H9 (cell line): ENCODE measurements at regions not wholly inside any gene's neighbourhood (a gene's known extent, or its start where the extent isn't known, plus 50 kb on each side); places are given as distances from the start of the nearest gene placed in this dataset.

Source experiments
- DNase-seq: peaks from one replicate; pipeline ENCODE4 v3.0.0-alpha.2; 2017
- H2AFZ ChIP-seq: one replicate; pipeline ENCODE4 v1.6.1; 2013; ENCODE audit warnings: mild to moderate bottlenecking, low read length, control low read depth, moderate library complexity
- H2AK5ac ChIP-seq: 2 replicates; pipeline ENCODE4 v1.6.1; 2013; ENCODE audit warnings: low read length, control low read depth, mixed read lengths; ENCODE audit not compliant: insufficient read length
- H2BK120ac ChIP-seq: one replicate; pipeline ENCODE4 v1.6.1; 2013; ENCODE audit warnings: low read depth, mild to moderate bottlenecking, low read length, control low read depth, inconsistent platforms; ENCODE audit not compliant: poor library complexity, severe bottlenecking
- H2BK12ac ChIP-seq: 2 replicates; pipeline ENCODE4 v1.6.1; 2013; ENCODE audit warnings: low read length, control low read depth, mixed read lengths, low read depth; ENCODE audit not compliant: insufficient read length
- H2BK15ac ChIP-seq: 2 replicates; pipeline ENCODE4 v1.6.1; 2013; ENCODE audit warnings: low read depth, low read length, control low read depth
- H2BK20ac ChIP-seq: one replicate; pipeline ENCODE4 v1.6.1; 2013; ENCODE audit warnings: low read depth, mild to moderate bottlenecking, low read length, control low read depth, inconsistent platforms; ENCODE audit not compliant: poor library complexity, severe bottlenecking
- H2BK5ac ChIP-seq: 2 replicates; pipeline ENCODE4 v1.6.1; 2013; ENCODE audit warnings: low read length, control low read depth, mixed read lengths; ENCODE audit not compliant: insufficient read length
- H3K14ac ChIP-seq: 2 replicates; pipeline ENCODE4 v1.6.1; 2013; ENCODE audit warnings: low read length, control low read depth; ENCODE audit not compliant: insufficient read depth
- H3K18ac ChIP-seq: 2 replicates; pipeline ENCODE4 v1.6.1; 2013; ENCODE audit warnings: low read depth, mild to moderate bottlenecking, mixed read lengths, low read length, control low read depth; ENCODE audit not compliant: insufficient read length
- H3K23ac ChIP-seq: 2 replicates; pipeline ENCODE4 v1.6.1; 2013; ENCODE audit warnings: low read length, control low read depth, mixed read lengths, low read depth; ENCODE audit not compliant: insufficient read length
- H3K23me2 ChIP-seq: 2 replicates; pipeline ENCODE4 v1.6.1; 2013; ENCODE audit warnings: low read depth, mild to moderate bottlenecking, mixed read lengths, low read length, control low read depth; ENCODE audit not compliant: insufficient read length, poor library complexity, severe bottlenecking
- H3K27ac ChIP-seq: 2 replicates; pipeline ENCODE4 v1.5.1; 2013; ENCODE audit warnings: low read length, control low read depth, mixed read lengths, low read depth; ENCODE audit not compliant: insufficient read length
- H3K27me3 ChIP-seq: 2 replicates; pipeline ENCODE4 v1.6.1; 2013; ENCODE audit warnings: low read length, control low read depth, inconsistent platforms; ENCODE audit not compliant: insufficient read depth
- H3K4ac ChIP-seq: 2 replicates; pipeline ENCODE4 v1.6.1; 2013; ENCODE audit warnings: low read depth, mild to moderate bottlenecking, control low read depth, inconsistent platforms, low read length, moderate library complexity
- H3K4me1 ChIP-seq: 2 replicates; pipeline ENCODE4 v1.6.1; 2013; ENCODE audit warnings: low read length, control low read depth, inconsistent platforms; ENCODE audit not compliant: insufficient read depth
- H3K4me2 ChIP-seq: 2 replicates; pipeline ENCODE4 v1.6.1; 2013; ENCODE audit warnings: low read length, control low read depth, mixed read lengths; ENCODE audit not compliant: insufficient read length, insufficient read depth
- H3K56ac ChIP-seq: 2 replicates; pipeline ENCODE4 v1.6.1; 2013; ENCODE audit warnings: low read depth, mild to moderate bottlenecking, mixed read lengths, low read length, control low read depth; ENCODE audit not compliant: insufficient read length
- H3K79me1 ChIP-seq: 2 replicates; pipeline ENCODE4 v1.6.1; 2013; ENCODE audit warnings: low read depth, mild to moderate bottlenecking, moderate library complexity, low read length, control low read depth, inconsistent platforms; ENCODE audit not compliant: insufficient read depth, poor library complexity, severe bottlenecking
- H3K79me2 ChIP-seq: 2 replicates; pipeline ENCODE4 v1.6.1; 2013; ENCODE audit warnings: low read length, control low read depth, inconsistent platforms; ENCODE audit not compliant: insufficient read depth
- H3K9ac ChIP-seq: 2 replicates; pipeline ENCODE4 v1.6.1; 2013; ENCODE audit warnings: low read length, control low read depth, mixed read lengths; ENCODE audit not compliant: insufficient read length; ENCODE audit errors: extremely low read depth
- H3K9me3 ChIP-seq: one replicate; pipeline ENCODE4 v1.6.1; 2013; ENCODE audit warnings: low read depth, low read length, inconsistent platforms; ENCODE audit not compliant: control insufficient read depth
- H3T11ph ChIP-seq: one replicate; pipeline ENCODE4 v1.6.1; 2013; ENCODE audit warnings: mild to moderate bottlenecking, low read length, control low read depth, inconsistent platforms
- H4K20me1 ChIP-seq: one replicate; pipeline ENCODE4 v1.6.1; 2013; ENCODE audit not compliant: control insufficient read depth, insufficient read length, insufficient read depth
- H4K5ac ChIP-seq: 2 replicates; pipeline ENCODE4 v1.6.1; 2013; ENCODE audit warnings: low read depth, mild to moderate bottlenecking, mixed read lengths, low read length, control low read depth; ENCODE audit not compliant: insufficient read length
- H4K8ac ChIP-seq: replicated peaks from 2 replicates; pipeline ENCODE4 v1.6.1; 2013; ENCODE audit warnings: low read length, control low read depth, mixed read lengths, low read depth; ENCODE audit not compliant: insufficient read length
- H4K91ac ChIP-seq: 2 replicates; pipeline ENCODE4 v1.6.1; 2013; ENCODE audit warnings: low read depth, mild to moderate bottlenecking, moderate library complexity, mixed read lengths, low read length, control low read depth; ENCODE audit not compliant: insufficient read length
- H3K27ac Mint-ChIP-seq, 3 experiments: 2 replicates in 2 of 3; 3 replicates in 1 of 3; pipeline ENCODE4 v1.8.0; 2020 to 2021; ENCODE audit warnings: mixed read lengths in 3 of 3, mild to moderate bottlenecking in 1 of 3, moderate library complexity in 1 of 3
- H3K27me3 Mint-ChIP-seq: 2 replicates; pipeline ENCODE4 v1.8.0; 2021; ENCODE audit warnings: low read depth, mild to moderate bottlenecking, moderate library complexity, mixed read lengths
- H3K36me3 Mint-ChIP-seq, 3 experiments: 2 replicates in 2 of 3; 3 replicates in 1 of 3; pipeline ENCODE4 v1.8.0; 2020 to 2021; ENCODE audit warnings: low read depth in 3 of 3, mixed read lengths in 3 of 3; ENCODE audit not compliant: insufficient read depth in 1 of 3
- H3K4me1 Mint-ChIP-seq, 2 experiments: 2 replicates each; pipeline ENCODE4 v1.8.0; 2020; ENCODE audit warnings: mixed read lengths in 2 of 2
- H3K4me3 Mint-ChIP-seq, 2 experiments: 2 replicates in 1 of 2; 3 replicates in 1 of 2; pipeline ENCODE4 v1.8.0; 2020 to 2021; ENCODE audit warnings: mild to moderate bottlenecking in 2 of 2, mixed read lengths in 2 of 2, moderate library complexity in 1 of 2
- H3K9me3 Mint-ChIP-seq, 2 experiments: 2 replicates in 1 of 2; 3 replicates in 1 of 2; pipeline ENCODE4 v1.8.0; 2020; ENCODE audit warnings: mild to moderate bottlenecking in 2 of 2, mixed read lengths in 2 of 2, moderate library complexity in 1 of 2
- CTCF ChIP-seq: fragments of 200-600 bp; sonication (generic); conservative IDR thresholded peaks from 3 replicates; pipeline ENCODE4 v1.8.0; 2021; ENCODE audit warnings: antibody characterized with exemption, mild to moderate bottlenecking
- WGBS: extraction: QIAGEN DNeasy Blood & Tissue Kit; methylation state at CpG from one replicate; pipeline ENCODE4 v1.1.7; 2013; ENCODE audit warnings: missing lambda C conversion rate, low lambda C conversion rate, mixed read lengths; ENCODE audit not compliant: insufficient read length; ENCODE audit errors: extremely low coverage; 5-methylcytosine and 5-hydroxymethylcytosine counted together

GRCh38 chr3:10762116-10762515 lies 53.9 kb upstream of the SLC6A11 start:
- no peak overlapping the region for H3K9ac ChIP-seq
- no peak overlapping the region for H3K18ac ChIP-seq
- DNase-seq: no peak
- H3K23ac ChIP-seq: no peak overlapping the region
- no peaks in the 10 kb centered on the region for H3K23me2 ChIP-seq
- H3K4me1 ChIP-seq: no peaks in the 10 kb centered on the region; the same call in 1 of the 2 replicates
- H2BK12ac ChIP-seq: no peak overlapping the region
- no peak overlapping the region for H3K14ac ChIP-seq
- H3K56ac ChIP-seq: no peak overlapping the region
- no peaks in the 10 kb centered on the region for H3K79me1 ChIP-seq
- no peak overlapping the region for H2AFZ ChIP-seq
- H3K27me3 ChIP-seq: no peaks in the 10 kb centered on the region
- H3T11ph ChIP-seq: no peak overlapping the region
- no peak overlapping the region for H3K4me2 ChIP-seq
- no CpG with 5 or more reads among the region's 5 CpGs for WGBS
- Mint-ChIP-seq H3K36me3 (no peaks in the 10 kb centered on the region), H3K27ac (no peak overlapping the region), H3K9me3 (no peaks in the 10 kb centered on the region), H3K4me3 (no peak overlapping the region), H3K4me1 (peaks cover 11 to 18% of the 10 kb centered on the region in 2 experiments), H3K27me3 (peaks cover 19% of the 10 kb centered on the region)
- H3K4ac ChIP-seq: no peak overlapping the region
- H4K91ac ChIP-seq: no peak overlapping the region
- H2BK20ac ChIP-seq: no peak overlapping the region
- no peak overlapping the region for H2BK120ac ChIP-seq
- H3K27ac ChIP-seq: no peak overlapping the region
- no peak overlapping the region for H2AK5ac ChIP-seq
- no peak overlapping the region for H2BK15ac ChIP-seq
- no peak overlapping the region for H4K8ac ChIP-seq
- H3K9me3 ChIP-seq: no peaks in the 10 kb centered on the region
- no peaks in the 10 kb centered on the region for H3K79me2 ChIP-seq
- H2BK5ac ChIP-seq: no peak overlapping the region
- no peak overlapping the region for H4K5ac ChIP-seq
- H4K20me1 ChIP-seq: no peaks in the 10 kb centered on the region
- no peak for TF ChIP-seq CTCF
